CD4-positive, alpha-beta T cell treated with Interleukin-6 for 4 hours (primary cell): ENCODE measurements at regions not wholly inside any gene's neighbourhood (a gene's known extent, or its start where the extent isn't known, plus 50 kb on each side); places are given as distances from the start of the nearest gene placed in this dataset.

ENCODE experiments used
- DNase-seq: peaks from one replicate; pipeline ENCODE4 v3.0.0-alpha.2; 2020; ENCODE audit warnings: mixed read lengths

- no peak for DNase-seq
These were observed 837.6 kb downstream of the MAFB start for GRCh38 chr20:39851459-39851858.

GRCh38 chr20:39850821-39851330 lies 838.2 kb downstream of the MAFB start:
- DNase-seq, result no peak

- DNase-seq, result no peak
These were observed 838.8 kb downstream of the MAFB start for GRCh38 chr20:39850246-39850645.

GRCh38 chr20:39849664-39850063 lies 839.4 kb downstream of the MAFB start:
- DNase-seq, result no peak

- DNase-seq, result no peak
These were observed 839.9 kb downstream of the MAFB start for GRCh38 chr20:39849171-39849570.

- no peak for DNase-seq
These were observed 849.5 kb downstream of the MAFB start for GRCh38 chr20:39839399-39840119.

- DNase-seq, result no peak
These were observed 851.5 kb downstream of the MAFB start for GRCh38 chr20:39837561-39837960.

- no peak for DNase-seq
These were observed 853.8 kb downstream of the MAFB start for GRCh38 chr20:39835130-39835842.

GRCh38 chr20:39830903-39831302 lies 858.1 kb downstream of the MAFB start:
- no peak for DNase-seq

- DNase-seq, result no peak
These were observed 859.4 kb downstream of the MAFB start for GRCh38 chr20:39829661-39830060.

GRCh38 chr20:39829256-39829655 lies 859.8 kb downstream of the MAFB start:
- no peak for DNase-seq

GRCh38 chr20:39825950-39826349 lies 863.1 kb downstream of the MAFB start:
- no peak for DNase-seq

GRCh38 chr20:39825524-39825923 lies 863.4 kb downstream of the DHX35 start:
- DNase-seq, result no peak

GRCh38 chr20:39823224-39823623 lies 861.1 kb downstream of the DHX35 start:
- DNase-seq, result no peak

GRCh38 chr20:39822667-39823066 lies 860.5 kb downstream of the DHX35 start:
- DNase-seq, result no peak

- no peak for DNase-seq
These were observed 851.2 kb downstream of the DHX35 start for GRCh38 chr20:39813190-39813829.

- DNase-seq, result no peak
These were observed 850.0 kb downstream of the DHX35 start for GRCh38 chr20:39812116-39812515.

GRCh38 chr20:39810309-39810708 lies 848.2 kb downstream of the DHX35 start:
- DNase-seq, result no peak

- no peak for DNase-seq
These were observed 846.5 kb downstream of the DHX35 start for GRCh38 chr20:39808613-39809012.

GRCh38 chr20:39800548-39800947 lies 838.4 kb downstream of the DHX35 start:
- DNase-seq, result no peak

GRCh38 chr20:39800111-39800510 lies 838.0 kb downstream of the DHX35 start:
- no peak for DNase-seq

- DNase-seq, result no peak
These were observed 837.3 kb downstream of the DHX35 start for GRCh38 chr20:39799366-39799965.
